Osteoblast (primary cell): ENCODE measurements at regions not wholly inside any gene's neighbourhood (a gene's known extent, or its start where the extent isn't known, plus 50 kb on each side); places are given as distances from the start of the nearest gene placed in this dataset.

Experiments used
- DNase-seq: peaks from one replicate; pipeline ENCODE4 v3.0.0; 2011; ENCODE audit warnings: low spot score, mixed read lengths; ENCODE audit not compliant: insufficient read length; ENCODE audit errors: missing footprints
- H2AFZ ChIP-seq: 2 replicates; pipeline ENCODE4 v1.6.0; 2011; ENCODE audit warnings: mild to moderate bottlenecking, low read length
- H3K27ac ChIP-seq: 2 replicates; pipeline ENCODE4 v1.5.1; 2011; ENCODE audit warnings: mild to moderate bottlenecking, low read depth, low read length, moderate library complexity
- H3K27me3 ChIP-seq: 2 replicates; pipeline ENCODE4 v1.6.0; 2012; ENCODE audit warnings: mild to moderate bottlenecking, control low read depth, inconsistent platforms, low read length, moderate library complexity; ENCODE audit not compliant: insufficient read depth
- H3K36me3 ChIP-seq: 2 replicates; pipeline ENCODE4 v1.5.1; 2011; ENCODE audit warnings: mild to moderate bottlenecking, low read length, control low read depth, moderate library complexity; ENCODE audit not compliant: insufficient read depth
- H3K4me1 ChIP-seq: 2 replicates; pipeline ENCODE4 v1.5.1; 2011; ENCODE audit warnings: mild to moderate bottlenecking, low read length, control low read depth, moderate library complexity; ENCODE audit not compliant: insufficient read depth
- H3K4me2 ChIP-seq: 2 replicates; pipeline ENCODE4 v1.6.0; 2011; ENCODE audit warnings: mild to moderate bottlenecking, low read length; ENCODE audit not compliant: insufficient read depth
- H3K4me3 ChIP-seq: fragments of 200-600 bp; sonication (generic); 3 replicates; pipeline ENCODE4 v1.5.1; 2012; ENCODE audit warnings: mild to moderate bottlenecking, low read length, inconsistent platforms; ENCODE audit not compliant: insufficient read depth
- H3K79me2 ChIP-seq: 2 replicates; pipeline ENCODE4 v1.6.0; 2012; ENCODE audit warnings: mild to moderate bottlenecking, low read length, control low read depth, inconsistent platforms; ENCODE audit not compliant: insufficient read depth
- H3K9me3 ChIP-seq: 2 replicates; pipeline ENCODE4 v1.5.1; 2011; ENCODE audit warnings: low read depth, low read length, control low read depth
- H4K20me1 ChIP-seq: 2 replicates; pipeline ENCODE4 v1.6.0; 2012; ENCODE audit warnings: mild to moderate bottlenecking, low read length, control low read depth; ENCODE audit not compliant: insufficient read depth
- TF ChIP-seq, protein P1 (sequence below): IDR thresholded peaks from 2 replicates; pipeline ENCODE4 v1.5.1; 2011; ENCODE audit warnings: mild to moderate bottlenecking, low read depth, low read length, moderate library complexity; ENCODE audit errors: extremely low read depth

DNA sequence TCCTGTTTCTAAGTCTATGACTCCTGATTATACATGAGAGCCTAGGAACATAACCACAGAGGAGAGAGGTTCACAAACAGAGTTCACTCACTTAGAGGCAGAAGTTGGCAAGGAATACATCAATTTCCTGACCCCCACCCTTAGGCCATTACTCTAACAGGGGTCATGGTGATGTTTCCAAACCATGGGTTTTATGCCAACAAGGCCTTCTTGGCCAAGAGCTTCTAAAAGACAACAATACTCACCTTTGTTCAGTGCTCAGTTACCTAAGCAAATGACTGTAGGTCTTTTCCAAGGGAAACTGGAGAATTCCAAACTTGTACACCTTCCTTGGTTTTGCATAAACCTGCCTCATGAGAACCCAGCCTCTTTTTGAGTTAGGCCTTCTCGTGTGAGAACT is 52.6 kb downstream of the ERICH4 start:
- no peak overlapping the region for H3K4me3 ChIP-seq
- no peak overlapping the region for H3K27ac ChIP-seq
- H3K79me2 ChIP-seq: no peaks in the 10 kb centered on the region
- H2AFZ ChIP-seq: no peak overlapping the region
- no peaks in the 10 kb centered on the region for H3K4me1 ChIP-seq
- H3K27me3 ChIP-seq: no peaks in the 10 kb centered on the region
- H3K4me2 ChIP-seq: no peak overlapping the region
- TF ChIP-seq, protein P1, sequence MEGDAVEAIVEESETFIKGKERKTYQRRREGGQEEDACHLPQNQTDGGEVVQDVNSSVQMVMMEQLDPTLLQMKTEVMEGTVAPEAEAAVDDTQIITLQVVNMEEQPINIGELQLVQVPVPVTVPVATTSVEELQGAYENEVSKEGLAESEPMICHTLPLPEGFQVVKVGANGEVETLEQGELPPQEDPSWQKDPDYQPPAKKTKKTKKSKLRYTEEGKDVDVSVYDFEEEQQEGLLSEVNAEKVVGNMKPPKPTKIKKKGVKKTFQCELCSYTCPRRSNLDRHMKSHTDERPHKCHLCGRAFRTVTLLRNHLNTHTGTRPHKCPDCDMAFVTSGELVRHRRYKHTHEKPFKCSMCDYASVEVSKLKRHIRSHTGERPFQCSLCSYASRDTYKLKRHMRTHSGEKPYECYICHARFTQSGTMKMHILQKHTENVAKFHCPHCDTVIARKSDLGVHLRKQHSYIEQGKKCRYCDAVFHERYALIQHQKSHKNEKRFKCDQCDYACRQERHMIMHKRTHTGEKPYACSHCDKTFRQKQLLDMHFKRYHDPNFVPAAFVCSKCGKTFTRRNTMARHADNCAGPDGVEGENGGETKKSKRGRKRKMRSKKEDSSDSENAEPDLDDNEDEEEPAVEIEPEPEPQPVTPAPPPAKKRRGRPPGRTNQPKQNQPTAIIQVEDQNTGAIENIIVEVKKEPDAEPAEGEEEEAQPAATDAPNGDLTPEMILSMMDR: no peak
- no peaks in the 10 kb centered on the region for H3K9me3 ChIP-seq
- no peaks in the 10 kb centered on the region for H3K36me3 ChIP-seq
- no peaks in the 10 kb centered on the region for H4K20me1 ChIP-seq
- DNase-seq: no peak

GRCh38 chr19:41499899-41500298 is 56.9 kb downstream of the ERICH4 start:
- Histone ChIP-seq H3K27ac (no peak overlapping the region), H3K79me2 (no peaks in the 10 kb centered on the region), H3K27me3 (no peaks in the 10 kb centered on the region), H3K36me3 (no peaks in the 10 kb centered on the region), H3K4me1 (no peaks in the 10 kb centered on the region), H3K9me3 (no peaks in the 10 kb centered on the region), H3K4me2 (no peak overlapping the region), H2AFZ (no peak overlapping the region), H3K4me3 (no peak overlapping the region), H4K20me1 (no peaks in the 10 kb centered on the region)
- TF ChIP-seq, protein P1: no peak
- no peak for DNase-seq

DNA sequence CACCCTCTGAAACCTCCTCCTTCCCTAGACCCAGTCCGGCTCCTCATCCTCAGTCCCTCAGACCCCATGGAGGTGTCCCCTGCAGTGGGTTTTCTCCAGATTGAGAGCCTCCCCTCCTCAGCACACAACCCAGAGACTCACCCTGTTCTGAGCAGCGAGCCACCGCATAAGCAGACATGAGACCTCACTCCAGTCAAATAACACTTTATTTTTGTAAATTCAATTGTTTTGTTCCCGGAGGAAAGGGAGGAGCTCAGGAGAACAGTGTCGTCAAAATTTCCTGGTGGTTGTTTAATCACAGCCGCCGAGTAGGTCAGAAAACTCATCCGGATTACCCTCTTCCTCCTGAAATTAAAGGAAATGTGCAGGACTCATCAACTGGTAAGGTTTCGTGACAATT is 57.5 kb downstream of the ERICH4 start:
- Histone ChIP-seq H3K36me3 (no peaks in the 10 kb centered on the region), H3K9me3 (no peaks in the 10 kb centered on the region), H3K27ac (no peak overlapping the region), H2AFZ (no peak overlapping the region), H3K4me3 (no peak overlapping the region), H3K27me3 (no peaks in the 10 kb centered on the region), H3K4me2 (no peak overlapping the region), H4K20me1 (no peaks in the 10 kb centered on the region), H3K4me1 (no peaks in the 10 kb centered on the region), H3K79me2 (no peaks in the 10 kb centered on the region)
- no peak for DNase-seq
- TF ChIP-seq, protein P1: no peak

DNA sequence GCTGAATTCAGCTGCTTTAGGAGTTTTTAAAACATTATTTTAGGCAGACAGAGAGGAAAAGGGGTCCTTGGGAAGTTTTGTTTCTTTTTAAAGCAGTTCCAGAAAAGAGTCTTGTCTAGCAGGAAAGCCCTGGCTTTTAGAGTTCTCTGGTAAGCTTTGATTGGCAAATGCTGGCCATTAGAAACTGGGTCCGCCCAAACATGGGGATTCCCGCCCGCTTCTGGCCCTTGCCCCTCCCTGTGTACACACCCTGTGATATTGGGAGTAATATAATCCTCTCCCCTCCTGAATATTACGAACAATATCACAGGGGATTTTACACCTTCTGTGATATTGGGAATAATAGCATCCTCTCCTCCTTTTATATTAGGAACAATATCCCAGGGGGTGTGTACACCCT is 58.9 kb downstream of the ERICH4 start:
- H3K4me3 ChIP-seq: no peak overlapping the region
- H2AFZ ChIP-seq: no peak overlapping the region

More for the DNA sequence above, 58.9 kb downstream of the ERICH4 start:
- H3K79me2 ChIP-seq: no peaks in the 10 kb centered on the region
- TF ChIP-seq, protein P1: no peak
- no peaks in the 10 kb centered on the region for H3K9me3 ChIP-seq
- H3K27ac ChIP-seq: no peak overlapping the region
- H3K27me3 ChIP-seq: no peaks in the 10 kb centered on the region
- no peaks in the 10 kb centered on the region for H3K4me1 ChIP-seq
- no peaks in the 10 kb centered on the region for H3K36me3 ChIP-seq
- no peak for DNase-seq
- H3K4me2 ChIP-seq: no peak overlapping the region
- no peaks in the 10 kb centered on the region for H4K20me1 ChIP-seq
